ENCODE measurements at regions not wholly inside any gene's neighbourhood (a gene's known extent, or its start where the extent isn't known, plus 50 kb on each side); places are given as distances from the start of the nearest gene placed in this dataset.

GRCh38 chr13:30552567-30552966 lies 65.2 kb upstream of the USPL1 start:
- TF ChIP-seq CTCF (IDR thresholded peaks at IDR 0.05) (no peak), ZFX (IDR thresholded peaks at IDR 0.05; ENCODE audit: borderline replicate concordance) (no peak)
